Gastrocnemius medialis (tissue), 4 donors: ENCODE measurements at regions not wholly inside any gene's neighbourhood (a gene's known extent, or its start where the extent isn't known, plus 50 kb on each side); places are given as distances from the start of the nearest gene placed in this dataset.
"Not testable (repeated sequence)": the region's sequence is repeated elsewhere in the genome, so short reads cannot be mapped to it uniquely, and the experiment has no call there.

Source experiments
- ATAC-seq, 2 donors: fragments of 150-250 bp; one replicate each; pipeline ENCODE4 v1.9.1; 2016
- DNase-seq, 2 donors: peaks; one replicate each; pipeline ENCODE4 v3.0.0-alpha.2; 2019
- H3K27ac ChIP-seq, 4 donors: fragments of 200-600 bp; sonication (generic); 1 replicate in 1 of 4; 2 replicates in 3 of 4; pipeline ENCODE4 v1.5.1; 2016 to 2018; ENCODE audit warnings: mild to moderate bottlenecking in 2 of 4, moderate library complexity in 1 of 4
- H3K27me3 ChIP-seq, 3 donors: fragments of 200-600 bp; sonication (generic) in 2 of 3; 1 replicate in 1 of 3; 2 replicates in 2 of 3; pipeline versions ENCODE4 v1.5.1 to v1.6.0; 2016 to 2019; ENCODE audit warnings: mild to moderate bottlenecking in 1 of 3, moderate library complexity in 1 of 3
- H3K36me3 ChIP-seq, 2 donors: fragments of 200-600 bp; sonication (generic) in 1 of 2; one replicate each; pipeline ENCODE4 v1.5.1; 2017 to 2018
- H3K4me1 ChIP-seq, 2 donors: fragments of 200-600 bp; sonication (generic) in 1 of 2; one replicate each; pipeline ENCODE4 v1.5.1; 2016 to 2017; ENCODE audit warnings: mild to moderate bottlenecking in 2 of 2
- H3K4me3 ChIP-seq, 4 donors: fragments of 200-600 bp; sonication (generic) in 3 of 4; 1 replicate in 1 of 4; 2 replicates in 3 of 4; pipeline ENCODE4 v1.5.1; 2016 to 2019; ENCODE audit warnings: mild to moderate bottlenecking in 2 of 4
- H3K9me3 ChIP-seq, 3 donors: fragments of 200-600 bp; sonication (generic) in 2 of 3; 1 replicate in 1 of 3; 2 replicates in 2 of 3; pipeline ENCODE4 v1.5.1; 2016 to 2019
- CTCF ChIP-seq, 5 experiments: fragments of 450-650 bp in 3 of 5; fragments of 200-600 bp in 2 of 5; sonication (generic) in 2 of 5; IDR thresholded peaks in 4 of 5; conservative IDR thresholded peaks in 1 of 5; 1 replicate in 4 of 5; 2 replicates in 1 of 5; pipeline ENCODE4 v1.5.1; 2016 to 2019; ENCODE audit warnings: antibody characterized with exemption in 5 of 5, mild to moderate bottlenecking in 3 of 5, moderate library complexity in 3 of 5
- POLR2A ChIP-seq, 2 donors: fragments of 450-650 bp; IDR thresholded peaks; one replicate each; pipeline ENCODE4 v1.6.1; 2017; ENCODE audit warnings: antibody characterized with exemption in 2 of 2, mild to moderate bottlenecking in 2 of 2, moderate library complexity in 2 of 2
- in situ Hi-C, 4 donors: fragments of 200-750 bp; cut with MboI; loops; one replicate each; pipeline versions ENCODE4 v1.15.0 to v1.8.0; 2017; ENCODE audit warnings: low sequenced_read_pairs in 4 of 4
- intact Hi-C: fragments of 100-400 bp; cut with DNase I; formaldehyde crosslinking; loops from one replicate; pipeline ENCODE4 v1.15.1; 2023; ENCODE audit warnings: low total_unique reads

GRCh38 chr5:87599778-87600177 lies 187.0 kb upstream of the CCNH start:
- in situ Hi-C loops, result no loop called here
- no peaks in the 10 kb centered on the region for H3K9me3 ChIP-seq
- intact Hi-C loops, result no loop called here

GRCh38 chr5:87598460-87598859 lies 185.7 kb upstream of the CCNH start:
- Histone ChIP-seq H3K9me3 (no peaks in the 10 kb centered on the region), H3K4me3 (no peak overlapping the region), H3K27ac (no peak overlapping the region), H3K36me3 (no peaks in the 10 kb centered on the region), H3K4me1 (no peaks in the 10 kb centered on the region), H3K27me3 (no peaks in the 10 kb centered on the region)
- intact Hi-C loops (no loop called here), in situ Hi-C loops (no loop called here)
- TF ChIP-seq CTCF (IDR thresholded peaks at IDR 0.05 in 4 of 5, conservative IDR thresholded peaks at IDR 0.05 in 1 of 5) (no peak), POLR2A (IDR thresholded peaks at IDR 0.05) (no peak)
- DNase-seq (no peak), ATAC-seq (no peak)

More at GRCh38 chr5:87599778-87600177, 187.0 kb upstream of the CCNH start:
- Histone ChIP-seq H3K36me3 (no peaks in the 10 kb centered on the region), H3K27ac (no peak overlapping the region), H3K27me3 (no peaks in the 10 kb centered on the region), H3K4me1 (no peaks in the 10 kb centered on the region), H3K4me3 (no peak overlapping the region)
- DNase-seq (no peak), ATAC-seq (no peak)
- TF ChIP-seq POLR2A (IDR thresholded peaks at IDR 0.05) (no peak), CTCF (IDR thresholded peaks at IDR 0.05 in 4 of 5, conservative IDR thresholded peaks at IDR 0.05 in 1 of 5) (no peak)

GRCh38 chr5:87594566-87594965 lies 181.8 kb upstream of the CCNH start:
- no peak for TF ChIP-seq POLR2A (IDR thresholded peaks at IDR 0.05)
- TF ChIP-seq CTCF (IDR thresholded peaks at IDR 0.05 in 4 of 5, conservative IDR thresholded peaks at IDR 0.05 in 1 of 5), result no peak
- Histone ChIP-seq H3K9me3 (no peaks in the 10 kb centered on the region), H3K27ac (no peak overlapping the region), H3K4me3 (no peak overlapping the region), H3K27me3 (no peaks in the 10 kb centered on the region), H3K36me3 (no peaks in the 10 kb centered on the region), H3K4me1 (no peaks in the 10 kb centered on the region)
- in situ Hi-C loops, result no loop called here
- ATAC-seq (no peak), DNase-seq (no peak)
- intact Hi-C loops, result no loop called here

GRCh38 chr5:87589587-87589986 lies 176.9 kb upstream of the CCNH start:
- TF ChIP-seq CTCF (IDR thresholded peaks at IDR 0.05 in 4 of 5, conservative IDR thresholded peaks at IDR 0.05 in 1 of 5) (no peak), POLR2A (IDR thresholded peaks at IDR 0.05) (no peak)
- H3K4me3 ChIP-seq, result no peak overlapping the region
- H3K27ac ChIP-seq, result no peak overlapping the region
- H3K27me3 ChIP-seq, result no peaks in the 10 kb centered on the region
- H3K36me3 ChIP-seq, result no peaks in the 10 kb centered on the region
- ATAC-seq (no peak), DNase-seq (no peak)
- no peaks in the 10 kb centered on the region for H3K9me3 ChIP-seq
- in situ Hi-C loops, result no loop called here
- intact Hi-C loops, result no loop called here
- H3K4me1 ChIP-seq, result no peaks in the 10 kb centered on the region

- intact Hi-C loops (no loop called here), in situ Hi-C loops (no loop called here)
- Histone ChIP-seq H3K9me3 (no peaks in the 10 kb centered on the region), H3K4me1 (no peaks in the 10 kb centered on the region), H3K4me3 (no peak overlapping the region), H3K27ac (no peak overlapping the region), H3K36me3 (no peaks in the 10 kb centered on the region), H3K27me3 (no peaks in the 10 kb centered on the region)
- DNase-seq (no peak), ATAC-seq (no peak)
- TF ChIP-seq POLR2A (IDR thresholded peaks at IDR 0.05) (no peak), CTCF (IDR thresholded peaks at IDR 0.05 in 4 of 5, conservative IDR thresholded peaks at IDR 0.05 in 1 of 5) (no peak)
These were observed 175.6 kb upstream of the CCNH start for GRCh38 chr5:87588316-87588715.

GRCh38 chr5:87583704-87584103 lies 171.0 kb upstream of the CCNH start:
- in situ Hi-C loops, DNase-seq, intact Hi-C loops, H3K9me3 ChIP-seq, H3K36me3 ChIP-seq, H3K4me1 ChIP-seq, H3K27ac ChIP-seq, H3K4me3 ChIP-seq, H3K27me3 ChIP-seq, ATAC-seq: not testable (repeated sequence)
